Liver (tissue), 8 donors: ENCODE measurements at regions not wholly inside any gene's neighbourhood (a gene's known extent, or its start where the extent isn't known, plus 50 kb on each side); places are given as distances from the start of the nearest gene placed in this dataset.

Source experiments
- DNase-seq: peaks from one replicate; pipeline ENCODE4 v3.0.0-alpha.2; 2017; ENCODE audit warnings: low spot score
- H3K27ac ChIP-seq, 2 donors: one replicate each; pipeline ENCODE4 v1.7.0; 2013; ENCODE audit warnings: inconsistent platforms in 2 of 2, low read length in 2 of 2, control low read depth in 1 of 2, low read depth in 1 of 2, mild to moderate bottlenecking in 1 of 2
- H3K27me3 ChIP-seq, 4 donors: one replicate each; pipeline versions ENCODE4 v1.6.1 to v1.7.0; 2013; ENCODE audit warnings: low read length in 3 of 4, inconsistent platforms in 1 of 4, mild to moderate bottlenecking in 1 of 4, moderate library complexity in 1 of 4; ENCODE audit not compliant: control insufficient read depth in 4 of 4, insufficient read depth in 4 of 4
- H3K36me3 ChIP-seq, 4 donors: one replicate each; pipeline versions ENCODE4 v1.6.1 to v1.7.0; 2013; ENCODE audit warnings: low read length in 3 of 4, mild to moderate bottlenecking in 3 of 4, low read depth in 1 of 4, moderate library complexity in 1 of 4; ENCODE audit not compliant: control insufficient read depth in 4 of 4, insufficient read depth in 3 of 4
- H3K4me1 ChIP-seq, 4 donors: one replicate each; pipeline versions ENCODE4 v1.6.1 to v1.7.0; 2013; ENCODE audit warnings: low read length in 3 of 4, mild to moderate bottlenecking in 3 of 4, moderate library complexity in 1 of 4; ENCODE audit not compliant: control insufficient read depth in 4 of 4, insufficient read depth in 4 of 4
- H3K4me3 ChIP-seq, 3 donors: one replicate each; pipeline versions ENCODE4 v1.6.1 to v1.7.0; 2013; ENCODE audit warnings: low read length in 3 of 3, control low read depth in 1 of 3, low read depth in 1 of 3, mild to moderate bottlenecking in 1 of 3
- H3K9ac ChIP-seq, 2 donors: one replicate each; pipeline ENCODE4 v1.7.0; 2013; ENCODE audit warnings: low read length in 2 of 2, mild to moderate bottlenecking in 2 of 2, moderate library complexity in 2 of 2, control low read depth in 1 of 2, low read depth in 1 of 2
- H3K9me3 ChIP-seq, 4 donors: one replicate each; pipeline versions ENCODE4 v1.6.1 to v1.7.0; 2013; ENCODE audit warnings: low read length in 3 of 4; ENCODE audit not compliant: control insufficient read depth in 4 of 4
- EGR1 ChIP-seq, 2 donors: IDR thresholded peaks; 2 replicates each; pipeline ENCODE4 v1.6.1; 2016 to 2018; ENCODE audit warnings: antibody characterized with exemption in 2 of 2, low read depth in 2 of 2
- FOXA1 ChIP-seq: IDR thresholded peaks from 2 replicates; pipeline ENCODE4 v1.6.1; 2016; ENCODE audit warnings: antibody characterized with exemption
- FOXA2 ChIP-seq: IDR thresholded peaks from 2 replicates; pipeline ENCODE4 v1.6.1; 2016; ENCODE audit warnings: antibody characterized with exemption
- GABPA ChIP-seq, 2 donors: IDR thresholded peaks in 1 of 2; conservative IDR thresholded peaks in 1 of 2; 2 replicates each; pipeline ENCODE4 v1.6.1; 2016; ENCODE audit warnings: antibody characterized with exemption in 2 of 2, mild to moderate bottlenecking in 1 of 2, moderate library complexity in 1 of 2
- HNF4G ChIP-seq: IDR thresholded peaks from 2 replicates; pipeline ENCODE4 v1.6.1; 2016; ENCODE audit warnings: antibody characterized with exemption
- NR2F2 ChIP-seq: IDR thresholded peaks from 2 replicates; pipeline ENCODE4 v1.6.1; 2016; ENCODE audit warnings: antibody characterized with exemption
- RAD21 ChIP-seq, 2 donors: IDR thresholded peaks; 2 replicates each; pipeline ENCODE4 v1.6.1; 2016; ENCODE audit warnings: antibody characterized with exemption in 2 of 2, mild to moderate bottlenecking in 2 of 2
- RXRA ChIP-seq, 2 donors: IDR thresholded peaks; 2 replicates each; pipeline ENCODE4 v1.6.1; 2017 to 2018; ENCODE audit warnings: antibody characterized with exemption in 2 of 2, mild to moderate bottlenecking in 1 of 2
- TAF1 ChIP-seq: conservative IDR thresholded peaks from 2 replicates; pipeline ENCODE4 v1.6.1; 2016; ENCODE audit warnings: antibody characterized with exemption, mild to moderate bottlenecking
- YY1 ChIP-seq: IDR thresholded peaks from 2 replicates; pipeline ENCODE4 v1.6.1; 2016; ENCODE audit warnings: antibody characterized with exemption, mild to moderate bottlenecking
- WGBS: extraction: QIAGEN DNeasy Blood & Tissue Kit; methylation state at CpG from one replicate; pipeline ENCODE4 v1.1.7; 2013; 5-methylcytosine and 5-hydroxymethylcytosine counted together
- TF ChIP-seq, protein P1 (sequence below): fragments of 150-350 bp; IDR thresholded peaks from 2 replicates; pipeline ENCODE4 v1.5.1; 2017; ENCODE audit warnings: improper control_type of control experiment, low read depth, low read length; ENCODE audit not compliant: missing input control
- TF ChIP-seq, protein P2 (sequence below): IDR thresholded peaks from 2 replicates; pipeline ENCODE4 v1.6.1; 2016; ENCODE audit warnings: antibody characterized with exemption
- TF ChIP-seq, protein P3 (sequence below): IDR thresholded peaks from 2 replicates; pipeline ENCODE4 v1.6.1; 2016; ENCODE audit warnings: antibody characterized with exemption
- donor health status: healthy.
- donor health status: healthy.
- donor health status: healthy.
- donor health status: healthy.
- donor health status: healthy.

DNA sequence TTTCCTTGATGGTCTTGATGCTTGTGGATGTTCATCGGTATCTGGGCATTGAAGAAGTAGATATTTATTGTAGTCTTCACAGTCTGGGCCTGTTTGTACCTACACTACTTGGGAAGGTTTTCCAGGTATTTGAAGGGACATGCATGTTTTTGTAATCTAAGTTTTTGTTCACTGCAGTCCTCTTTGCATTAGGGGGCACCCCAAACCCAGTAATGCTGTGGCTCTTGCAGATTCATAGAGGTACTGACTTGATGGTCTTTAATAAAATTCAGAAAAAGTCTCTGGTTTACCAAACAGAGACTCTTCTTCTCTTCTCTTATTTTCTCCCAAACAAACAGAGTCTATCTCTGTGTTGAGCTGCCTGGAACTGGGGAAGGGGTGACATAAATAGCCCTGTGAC, 150.9 kb upstream of the SLC16A7 start:
- Histone ChIP-seq H3K4me3 (no peak overlapping the region), H3K4me1 (no peaks in the 10 kb centered on the region), H3K9ac (no peak overlapping the region), H3K9me3 (peaks cover 3 to 10% (median 6%) of the 10 kb centered on the region in 4 donors), H3K27me3 (no peaks in the 10 kb centered on the region), H3K36me3 (no peaks in the 10 kb centered on the region), H3K27ac (no peak overlapping the region)
- no peak for DNase-seq
- WGBS = 94% methylated on average over 1 of the region's 1 CpG
- TF ChIP-seq RAD21 (IDR thresholded peaks at IDR 0.05) (peak; percentile 65 to 74), TAF1 (no peak)
- TF ChIP-seq, protein P1, sequence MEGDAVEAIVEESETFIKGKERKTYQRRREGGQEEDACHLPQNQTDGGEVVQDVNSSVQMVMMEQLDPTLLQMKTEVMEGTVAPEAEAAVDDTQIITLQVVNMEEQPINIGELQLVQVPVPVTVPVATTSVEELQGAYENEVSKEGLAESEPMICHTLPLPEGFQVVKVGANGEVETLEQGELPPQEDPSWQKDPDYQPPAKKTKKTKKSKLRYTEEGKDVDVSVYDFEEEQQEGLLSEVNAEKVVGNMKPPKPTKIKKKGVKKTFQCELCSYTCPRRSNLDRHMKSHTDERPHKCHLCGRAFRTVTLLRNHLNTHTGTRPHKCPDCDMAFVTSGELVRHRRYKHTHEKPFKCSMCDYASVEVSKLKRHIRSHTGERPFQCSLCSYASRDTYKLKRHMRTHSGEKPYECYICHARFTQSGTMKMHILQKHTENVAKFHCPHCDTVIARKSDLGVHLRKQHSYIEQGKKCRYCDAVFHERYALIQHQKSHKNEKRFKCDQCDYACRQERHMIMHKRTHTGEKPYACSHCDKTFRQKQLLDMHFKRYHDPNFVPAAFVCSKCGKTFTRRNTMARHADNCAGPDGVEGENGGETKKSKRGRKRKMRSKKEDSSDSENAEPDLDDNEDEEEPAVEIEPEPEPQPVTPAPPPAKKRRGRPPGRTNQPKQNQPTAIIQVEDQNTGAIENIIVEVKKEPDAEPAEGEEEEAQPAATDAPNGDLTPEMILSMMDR = peak; percentile 25

GRCh38 chr12:59432057-59432456, 163.8 kb upstream of the SLC16A7 start:
- Histone ChIP-seq H3K9me3 (no peaks in the 10 kb centered on the region), H3K4me3 (no peak overlapping the region), H3K9ac (no peak overlapping the region), H3K36me3 (no peaks in the 10 kb centered on the region), H3K4me1 (no peaks in the 10 kb centered on the region), H3K27me3 (no peaks in the 10 kb centered on the region), H3K27ac (no peak overlapping the region)
- no peak for DNase-seq
- 58% methylated on average over 1 of the region's 1 CpG for WGBS
- TF ChIP-seq EGR1 (IDR thresholded peaks at IDR 0.05; ENCODE audit: low read depth in 2 of 2) (no peak), YY1 (no peak), GABPA (IDR thresholded peaks at IDR 0.05 in 1 of 2, conservative IDR thresholded peaks at IDR 0.05 in 1 of 2) (no peak)

DNA sequence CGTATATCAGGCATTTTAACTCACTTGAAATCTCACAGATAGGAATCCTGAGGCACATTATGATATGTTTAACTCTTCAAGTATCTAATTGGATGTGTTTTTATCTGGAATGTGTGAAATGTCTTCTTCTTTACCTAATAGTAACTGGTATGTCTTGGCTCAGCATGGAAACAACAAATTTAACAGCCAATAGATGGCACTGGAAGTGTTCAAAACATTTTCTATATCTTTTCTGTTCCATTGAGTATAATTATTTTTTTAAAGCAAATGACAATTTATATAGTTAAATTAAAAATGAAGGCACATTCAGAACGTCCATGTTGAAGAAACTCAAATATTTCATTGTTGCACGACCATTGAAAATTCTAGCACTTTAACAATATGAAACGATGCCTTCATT, 164.6 kb upstream of the SLC16A7 start:
- Histone ChIP-seq H3K36me3 (no peaks in the 10 kb centered on the region), H3K4me3 (no peak overlapping the region), H3K9me3 (no peaks in the 10 kb centered on the region), H3K27me3 (no peaks in the 10 kb centered on the region), H3K27ac (no peak overlapping the region), H3K4me1 (no peaks in the 10 kb centered on the region), H3K9ac (no peak overlapping the region)
- 55% methylated on average over 4 of the region's 4 CpGs for WGBS
- TF ChIP-seq HNF4G = no peak
- TF ChIP-seq FOXA2 = no peak
- peak; percentile 46 to 68 for TF ChIP-seq RAD21 (IDR thresholded peaks at IDR 0.05)
- DNase-seq = no peak

GRCh38 chr12:59429766-59430165, 166.1 kb upstream of the SLC16A7 start:
- H3K9ac ChIP-seq = no peak overlapping the region
- no peaks in the 10 kb centered on the region for H3K4me1 ChIP-seq
- no peaks in the 10 kb centered on the region for H3K36me3 ChIP-seq
- no peaks in the 10 kb centered on the region for H3K27me3 ChIP-seq
- no peaks in the 10 kb centered on the region for H3K9me3 ChIP-seq
- WGBS = 65% methylated on average over 1 of the region's 1 CpG
- no peak overlapping the region for H3K4me3 ChIP-seq
- no peak for DNase-seq
- no peak overlapping the region for H3K27ac ChIP-seq
- TF ChIP-seq FOXA1 = no peak
- TF ChIP-seq, protein P1 = no peak
- TF ChIP-seq TAF1 = no peak
- TF ChIP-seq NR2F2 = no peak
- TF ChIP-seq, protein P2, sequence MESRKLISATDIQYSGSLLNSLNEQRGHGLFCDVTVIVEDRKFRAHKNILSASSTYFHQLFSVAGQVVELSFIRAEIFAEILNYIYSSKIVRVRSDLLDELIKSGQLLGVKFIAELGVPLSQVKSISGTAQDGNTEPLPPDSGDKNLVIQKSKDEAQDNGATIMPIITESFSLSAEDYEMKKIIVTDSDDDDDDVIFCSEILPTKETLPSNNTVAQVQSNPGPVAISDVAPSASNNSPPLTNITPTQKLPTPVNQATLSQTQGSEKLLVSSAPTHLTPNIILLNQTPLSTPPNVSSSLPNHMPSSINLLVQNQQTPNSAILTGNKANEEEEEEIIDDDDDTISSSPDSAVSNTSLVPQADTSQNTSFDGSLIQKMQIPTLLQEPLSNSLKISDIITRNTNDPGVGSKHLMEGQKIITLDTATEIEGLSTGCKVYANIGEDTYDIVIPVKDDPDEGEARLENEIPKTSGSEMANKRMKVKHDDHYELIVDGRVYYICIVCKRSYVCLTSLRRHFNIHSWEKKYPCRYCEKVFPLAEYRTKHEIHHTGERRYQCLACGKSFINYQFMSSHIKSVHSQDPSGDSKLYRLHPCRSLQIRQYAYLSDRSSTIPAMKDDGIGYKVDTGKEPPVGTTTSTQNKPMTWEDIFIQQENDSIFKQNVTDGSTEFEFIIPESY = no peak
- TF ChIP-seq EGR1 (IDR thresholded peaks at IDR 0.05; ENCODE audit: low read depth in 2 of 2) = no peak
- no peak for TF ChIP-seq HNF4G
- no peak for TF ChIP-seq YY1
- no peak for TF ChIP-seq FOXA2
- no peak for TF ChIP-seq GABPA (IDR thresholded peaks at IDR 0.05 in 1 of 2, conservative IDR thresholded peaks at IDR 0.05 in 1 of 2)
- no peak for TF ChIP-seq RXRA (IDR thresholded peaks at IDR 0.05)
- TF ChIP-seq, protein P3, sequence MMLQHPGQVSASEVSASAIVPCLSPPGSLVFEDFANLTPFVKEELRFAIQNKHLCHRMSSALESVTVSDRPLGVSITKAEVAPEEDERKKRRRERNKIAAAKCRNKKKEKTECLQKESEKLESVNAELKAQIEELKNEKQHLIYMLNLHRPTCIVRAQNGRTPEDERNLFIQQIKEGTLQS = no peak
